GM04504 (cell line): ENCODE measurements at regions not wholly inside any gene's neighbourhood (a gene's known extent, or its start where the extent isn't known, plus 50 kb on each side); places are given as distances from the start of the nearest gene placed in this dataset.

Source experiments
- DNase-seq: peaks from one replicate; pipeline ENCODE4 v3.0.0-alpha.2; 2012; ENCODE audit warnings: low read depth

- DNase-seq, result no peak
Observed at GRCh38 chrX:13102636-13103035, 58.2 kb upstream of the FAM9C start.

GRCh38 chrX:13101441-13102139 lies 57.2 kb upstream of the FAM9C start:
- peak; percentile 76 for DNase-seq

GRCh38 chrX:13099121-13099520 lies 54.7 kb upstream of the FAM9C start:
- no peak for DNase-seq

GRCh38 chrX:13096728-13097127 lies 52.3 kb upstream of the FAM9C start:
- DNase-seq, result no peak

GRCh38 chrX:13094828-13095341 lies 50.5 kb upstream of the FAM9C start:
- no peak for DNase-seq

- no peak for DNase-seq
Observed at GRCh38 chrX:13094374-13094773, 50.0 kb upstream of the FAM9C start.
